Neural progenitor cell (in vitro differentiated cells): ENCODE measurements at regions not wholly inside any gene's neighbourhood (a gene's known extent, or its start where the extent isn't known, plus 50 kb on each side); places are given as distances from the start of the nearest gene placed in this dataset.

Experiments
- DNase-seq: peaks from one replicate; pipeline ENCODE4 v3.0.0-alpha.2; 2016; ENCODE audit warnings: low spot score
- H2AFZ ChIP-seq: fragments of 200-600 bp; sonication (generic); replicated peaks from 2 replicates; pipeline ENCODE4 v1.6.1; 2016; ENCODE audit warnings: antibody characterized with exemption
- H3F3A ChIP-seq: fragments of 200-600 bp; sonication (generic); 2 replicates; pipeline ENCODE4 v1.6.1; 2016; ENCODE audit warnings: antibody characterized with exemption, low read depth
- H3K27ac ChIP-seq: fragments of 200-600 bp; sonication (generic); 2 replicates; pipeline ENCODE4 v1.5.1; 2016; ENCODE audit warnings: mild to moderate bottlenecking
- H3K27me3 ChIP-seq: fragments of 200-600 bp; sonication (generic); 2 replicates; pipeline ENCODE4 v1.6.1; 2016; ENCODE audit warnings: mild to moderate bottlenecking, moderate library complexity
- H3K36me3 ChIP-seq: fragments of 200-600 bp; sonication (generic); 2 replicates; pipeline ENCODE4 v1.5.1; 2016
- H3K4me1 ChIP-seq: fragments of 200-600 bp; sonication (generic); 2 replicates; pipeline ENCODE4 v1.6.1; 2016; ENCODE audit warnings: mixed run types
- H3K4me2 ChIP-seq: fragments of 200-600 bp; sonication (generic); 2 replicates; pipeline ENCODE4 v1.6.1; 2016
- H3K4me3 ChIP-seq: fragments of 200-600 bp; sonication (generic); 2 replicates; pipeline ENCODE4 v1.5.1; 2016
- H3K79me2 ChIP-seq: fragments of 200-600 bp; sonication (generic); 2 replicates; pipeline ENCODE4 v1.6.1; 2016; ENCODE audit warnings: low read depth
- H3K9ac ChIP-seq: fragments of 200-600 bp; sonication (generic); 2 replicates; pipeline ENCODE4 v1.6.1; 2016
- H3K9me3 ChIP-seq: fragments of 200-600 bp; sonication (generic); 2 replicates; pipeline ENCODE4 v1.5.1; 2016; ENCODE audit warnings: low read depth
- H4K20me1 ChIP-seq: fragments of 200-600 bp; sonication (generic); 2 replicates; pipeline ENCODE4 v1.6.1; 2016; ENCODE audit warnings: low read depth
- H3K27ac Mint-ChIP-seq: 3 replicates; pipeline ENCODE4 v1.8.0; 2021; ENCODE audit warnings: mixed read lengths
- H3K27me3 Mint-ChIP-seq: 2 replicates; pipeline ENCODE4 v1.8.0; 2022; ENCODE audit warnings: low read depth, mild to moderate bottlenecking, inconsistent platforms, moderate library complexity, mixed read lengths; ENCODE audit not compliant: insufficient read depth
- H3K36me3 Mint-ChIP-seq: 3 replicates; pipeline ENCODE4 v1.8.0; 2021; ENCODE audit warnings: mixed read lengths
- H3K4me1 Mint-ChIP-seq: 3 replicates; pipeline ENCODE4 v1.8.0; 2021; ENCODE audit warnings: mixed read lengths
- H3K4me3 Mint-ChIP-seq: 3 replicates; pipeline ENCODE4 v1.8.0; 2021; ENCODE audit warnings: mild to moderate bottlenecking, moderate library complexity, mixed read lengths
- H3K9me3 Mint-ChIP-seq: 3 replicates; pipeline ENCODE4 v1.8.0; 2020; ENCODE audit warnings: mixed read lengths
- EZH2 ChIP-seq: fragments of 200-600 bp; sonication (generic); IDR thresholded peaks from 2 replicates; pipeline ENCODE4 v1.6.1; 2017; ENCODE audit warnings: antibody characterized with exemption, mild to moderate bottlenecking, moderate library complexity
- EZH2phosphoT487 ChIP-seq: fragments of 200-600 bp; sonication (generic); IDR thresholded peaks from 2 replicates; pipeline ENCODE4 v1.6.1; 2017; ENCODE audit warnings: antibody characterized with exemption
- TF ChIP-seq, protein P1 (sequence below): fragments of 200-600 bp; sonication (generic); IDR thresholded peaks from 2 replicates; pipeline ENCODE4 v1.5.1; 2017; ENCODE audit warnings: antibody characterized with exemption, mild to moderate bottlenecking

DNA sequence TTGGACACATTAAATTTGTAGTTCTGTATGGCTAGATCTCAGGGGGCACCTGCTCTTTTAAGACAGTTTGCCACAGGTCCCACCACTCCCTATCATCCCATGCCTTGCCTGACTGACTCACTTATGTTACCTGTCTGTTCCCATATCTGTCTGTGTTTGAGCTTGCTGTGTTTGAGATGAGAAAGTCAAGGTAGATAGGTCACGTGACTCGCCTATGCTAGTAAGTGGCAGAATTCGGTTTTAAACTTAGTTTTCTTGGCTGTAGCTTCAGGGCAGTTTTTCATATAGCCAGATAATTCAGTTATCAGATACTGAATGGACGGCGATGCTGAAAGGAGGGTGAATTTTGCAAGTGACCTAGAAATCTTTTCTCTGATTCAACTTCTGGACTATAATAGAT is 348.4 kb downstream of the RPS24 start:
- no peak overlapping the region for H3K27ac Mint-ChIP-seq
- H3K4me1 Mint-ChIP-seq: peaks cover 42% of the 10 kb centered on the region
- no peaks in the 10 kb centered on the region for H3K27me3 ChIP-seq
- no peak overlapping the region for H2AFZ ChIP-seq
- H3K36me3 Mint-ChIP-seq: no peaks in the 10 kb centered on the region
- H3K79me2 ChIP-seq: no peaks in the 10 kb centered on the region
- no peak overlapping the region for H3K4me2 ChIP-seq
- H3K9me3 ChIP-seq: no peaks in the 10 kb centered on the region
- no peak for DNase-seq
- no peak overlapping the region for H3K4me3 Mint-ChIP-seq
- H3F3A ChIP-seq: peaks cover 7% of the 10 kb centered on the region
- peaks cover 17% of the 10 kb centered on the region for H3K9me3 Mint-ChIP-seq
- H3K36me3 ChIP-seq: no peaks in the 10 kb centered on the region
- H3K4me3 ChIP-seq: no peak overlapping the region
- H3K9ac ChIP-seq: no peak overlapping the region
- peaks cover 8% of the 10 kb centered on the region for H3K27me3 Mint-ChIP-seq
- H4K20me1 ChIP-seq: no peaks in the 10 kb centered on the region
- H3K27ac ChIP-seq: no peak overlapping the region
- peaks cover 10% of the 10 kb centered on the region for H3K4me1 ChIP-seq
- TF ChIP-seq EZH2 (no peak), EZH2phosphoT487 (no peak)
- TF ChIP-seq, protein P1, sequence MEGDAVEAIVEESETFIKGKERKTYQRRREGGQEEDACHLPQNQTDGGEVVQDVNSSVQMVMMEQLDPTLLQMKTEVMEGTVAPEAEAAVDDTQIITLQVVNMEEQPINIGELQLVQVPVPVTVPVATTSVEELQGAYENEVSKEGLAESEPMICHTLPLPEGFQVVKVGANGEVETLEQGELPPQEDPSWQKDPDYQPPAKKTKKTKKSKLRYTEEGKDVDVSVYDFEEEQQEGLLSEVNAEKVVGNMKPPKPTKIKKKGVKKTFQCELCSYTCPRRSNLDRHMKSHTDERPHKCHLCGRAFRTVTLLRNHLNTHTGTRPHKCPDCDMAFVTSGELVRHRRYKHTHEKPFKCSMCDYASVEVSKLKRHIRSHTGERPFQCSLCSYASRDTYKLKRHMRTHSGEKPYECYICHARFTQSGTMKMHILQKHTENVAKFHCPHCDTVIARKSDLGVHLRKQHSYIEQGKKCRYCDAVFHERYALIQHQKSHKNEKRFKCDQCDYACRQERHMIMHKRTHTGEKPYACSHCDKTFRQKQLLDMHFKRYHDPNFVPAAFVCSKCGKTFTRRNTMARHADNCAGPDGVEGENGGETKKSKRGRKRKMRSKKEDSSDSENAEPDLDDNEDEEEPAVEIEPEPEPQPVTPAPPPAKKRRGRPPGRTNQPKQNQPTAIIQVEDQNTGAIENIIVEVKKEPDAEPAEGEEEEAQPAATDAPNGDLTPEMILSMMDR: no peak

DNA sequence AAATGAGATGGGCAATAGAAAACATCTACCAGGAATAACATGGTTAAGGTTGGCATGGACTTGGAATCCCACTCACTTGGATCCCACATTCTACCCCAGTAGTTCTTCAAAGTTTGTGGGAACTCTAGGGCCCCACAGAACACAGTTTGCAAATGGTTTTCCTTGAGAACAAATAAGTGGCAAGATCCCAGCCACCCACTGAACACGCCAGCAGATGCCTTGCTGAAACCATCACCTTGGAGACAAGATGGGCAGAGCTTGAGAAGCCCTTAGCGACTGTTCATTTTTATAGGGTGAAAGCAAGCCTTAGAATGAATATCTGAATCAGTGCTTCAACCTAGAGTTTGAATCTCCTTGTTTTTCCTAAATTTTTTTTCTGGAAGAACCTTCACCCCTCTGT is 349.1 kb downstream of the RPS24 start:
- Histone ChIP-seq H3K27ac (no peak overlapping the region), H3K4me2 (no peak overlapping the region), H4K20me1 (no peaks in the 10 kb centered on the region), H3K9me3 (no peaks in the 10 kb centered on the region), H3K79me2 (no peaks in the 10 kb centered on the region), H2AFZ (no peak overlapping the region), H3K9ac (no peak overlapping the region), H3K4me3 (no peak overlapping the region), H3K4me1 (peaks cover 3% of the 10 kb centered on the region), H3F3A (peaks cover 3% of the 10 kb centered on the region), H3K36me3 (no peaks in the 10 kb centered on the region), H3K27me3 (no peaks in the 10 kb centered on the region)
- no peak overlapping the region for H3K27ac Mint-ChIP-seq
- no peak for TF ChIP-seq EZH2
- peaks cover 17% of the 10 kb centered on the region for H3K9me3 Mint-ChIP-seq
- no peak for DNase-seq
- H3K4me3 Mint-ChIP-seq: no peak overlapping the region
- no peaks in the 10 kb centered on the region for H3K36me3 Mint-ChIP-seq
- peaks cover 42% of the 10 kb centered on the region for H3K4me1 Mint-ChIP-seq
- H3K27me3 Mint-ChIP-seq: peaks cover 7% of the 10 kb centered on the region

DNA sequence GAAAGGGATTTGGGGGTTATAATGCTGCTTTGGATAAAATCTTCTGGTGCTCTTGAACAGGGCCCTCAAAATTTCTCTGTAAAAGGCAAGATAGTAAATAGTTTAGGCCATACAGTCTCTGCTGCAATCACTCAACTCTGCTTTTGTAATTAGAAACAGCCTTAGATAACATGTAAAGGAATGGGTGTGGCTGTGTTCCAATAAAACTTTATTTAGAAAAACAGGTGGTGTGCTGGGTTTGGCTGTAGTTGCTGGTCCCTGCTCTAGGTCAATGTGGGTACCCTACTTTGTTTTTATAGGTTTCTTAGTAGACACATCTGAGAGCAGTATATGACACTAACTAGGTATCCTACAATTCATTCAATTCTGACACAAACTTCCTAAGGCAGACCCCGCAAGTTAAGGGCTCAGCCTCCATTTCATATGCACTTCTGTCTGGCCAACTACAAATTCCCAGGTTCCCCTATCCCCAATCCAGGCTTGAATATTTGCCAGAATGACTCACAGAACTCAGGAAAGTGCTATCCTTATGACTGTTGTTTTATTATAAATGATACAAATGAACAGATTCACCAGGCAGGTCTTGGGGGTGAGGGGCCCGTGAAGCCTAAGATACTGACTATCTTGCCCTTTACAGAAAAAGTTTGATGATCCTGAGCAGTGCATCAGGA is 349.9 kb downstream of the RPS24 start:
- no peak overlapping the region for H3K27ac ChIP-seq
- H3K4me3 ChIP-seq: no peak overlapping the region
- H3K4me1 ChIP-seq: no peaks in the 10 kb centered on the region
- no peak overlapping the region for H2AFZ ChIP-seq
- H4K20me1 ChIP-seq: no peaks in the 10 kb centered on the region
- no peak overlapping the region for H3K9ac ChIP-seq
- H3K27me3 ChIP-seq: no peaks in the 10 kb centered on the region
- H3K4me2 ChIP-seq: no peak overlapping the region
- Mint-ChIP-seq H3K36me3 (no peaks in the 10 kb centered on the region), H3K27ac (no peak overlapping the region), H3K4me1 (peaks cover 36% of the 10 kb centered on the region), H3K27me3 (peaks cover 7% of the 10 kb centered on the region), H3K4me3 (no peak overlapping the region), H3K9me3 (peaks cover 17% of the 10 kb centered on the region)
- no peak for DNase-seq
- no peaks in the 10 kb centered on the region for H3F3A ChIP-seq
- H3K79me2 ChIP-seq: no peaks in the 10 kb centered on the region
- no peaks in the 10 kb centered on the region for H3K36me3 ChIP-seq
- no peak for TF ChIP-seq EZH2phosphoT487
- TF ChIP-seq EZH2: no peak
- TF ChIP-seq, protein P1: no peak
- no peaks in the 10 kb centered on the region for H3K9me3 ChIP-seq

DNA sequence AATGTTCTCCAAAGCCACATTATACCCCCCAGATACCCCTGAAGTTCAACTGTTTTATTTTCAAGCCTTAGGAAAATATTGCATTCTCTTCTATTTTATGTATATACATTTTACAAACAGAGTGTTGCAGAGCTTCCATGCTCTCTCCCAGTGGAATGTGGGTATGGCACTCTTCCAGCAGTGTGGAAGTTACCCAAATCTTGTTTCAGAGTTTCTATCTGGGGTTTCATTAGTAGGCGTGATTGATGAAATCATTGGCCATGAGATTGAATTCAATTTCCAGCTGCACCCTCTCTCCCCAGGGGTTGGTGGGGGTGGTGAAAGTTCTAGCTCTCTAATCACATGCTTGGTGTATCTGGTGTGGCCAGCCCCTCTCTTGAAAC is 350.4 kb downstream of the RPS24 start:
- Mint-ChIP-seq H3K4me1 (peaks cover 35% of the 10 kb centered on the region), H3K27ac (no peak overlapping the region), H3K36me3 (no peaks in the 10 kb centered on the region), H3K27me3 (peaks cover 7% of the 10 kb centered on the region), H3K9me3 (peaks cover 15% of the 10 kb centered on the region), H3K4me3 (no peak overlapping the region)
- Histone ChIP-seq H3K4me2 (no peak overlapping the region), H3F3A (no peaks in the 10 kb centered on the region), H3K9ac (no peak overlapping the region), H3K27me3 (no peaks in the 10 kb centered on the region), H3K4me1 (no peaks in the 10 kb centered on the region), H3K9me3 (no peaks in the 10 kb centered on the region), H3K27ac (no peak overlapping the region), H3K79me2 (no peaks in the 10 kb centered on the region), H3K36me3 (no peaks in the 10 kb centered on the region), H4K20me1 (no peaks in the 10 kb centered on the region), H3K4me3 (no peak overlapping the region), H2AFZ (no peak overlapping the region)
- no peak for DNase-seq
- TF ChIP-seq EZH2phosphoT487: no peak
- TF ChIP-seq, protein P1: no peak
- TF ChIP-seq EZH2: no peak
